Lung (tissue), 11 donors: ENCODE measurements at regions not wholly inside any gene's neighbourhood (a gene's known extent, or its start where the extent isn't known, plus 50 kb on each side); places are given as distances from the start of the nearest gene placed in this dataset.

Experiments
- ATAC-seq: fragments of 200-7000 bp; cut with Tn5 transposase; one replicate; pipeline ENCODE4 v1.9.1; 2020; ENCODE audit warnings: moderate number of reproducible peaks; ENCODE audit not compliant: insufficient read depth, low FRiP score
- DNase-seq, 3 donors: peaks; one replicate each; pipeline ENCODE4 v3.0.0-alpha.2; 2013 to 2017
- H3K27ac ChIP-seq, 2 donors: one replicate each; pipeline ENCODE4 v1.5.1; 2013; ENCODE audit warnings: mild to moderate bottlenecking in 2 of 2, moderate library complexity in 2 of 2, control low read depth in 1 of 2, inconsistent platforms in 1 of 2, low read depth in 1 of 2, low read length in 1 of 2
- H3K27me3 ChIP-seq, 3 donors: one replicate each; pipeline ENCODE4 v1.5.1; 2013; ENCODE audit warnings: low read length in 2 of 3; ENCODE audit not compliant: control insufficient read depth in 3 of 3, insufficient read depth in 3 of 3
- H3K36me3 ChIP-seq, 4 donors: one replicate each; pipeline ENCODE4 v1.5.1; 2013; ENCODE audit warnings: low read length in 4 of 4, mild to moderate bottlenecking in 1 of 4, moderate library complexity in 1 of 4; ENCODE audit not compliant: control insufficient read depth in 4 of 4, insufficient read depth in 4 of 4
- H3K4me1 ChIP-seq, 5 donors: one replicate each; pipeline ENCODE4 v1.5.1; 2013; ENCODE audit warnings: low read length in 5 of 5, mild to moderate bottlenecking in 2 of 5, moderate library complexity in 1 of 5; ENCODE audit not compliant: control insufficient read depth in 5 of 5, insufficient read depth in 5 of 5
- H3K4me3 ChIP-seq: one replicate; pipeline ENCODE4 v1.5.1; 2013; ENCODE audit warnings: mild to moderate bottlenecking, control low read depth, moderate library complexity
- H3K9ac ChIP-seq, 2 donors: one replicate each; pipeline ENCODE4 v1.5.1; 2013; ENCODE audit warnings: low read length in 2 of 2, control low read depth in 1 of 2; ENCODE audit not compliant: insufficient read depth in 1 of 2
- H3K9me3 ChIP-seq, 4 donors: one replicate each; pipeline ENCODE4 v1.5.1; 2013; ENCODE audit warnings: low read length in 3 of 4, mild to moderate bottlenecking in 1 of 4, moderate library complexity in 1 of 4; ENCODE audit not compliant: control insufficient read depth in 4 of 4, insufficient read depth in 3 of 4
- CTCF ChIP-seq: IDR thresholded peaks from 2 replicates; pipeline ENCODE4 v1.5.1; 2012; ENCODE audit warnings: mild to moderate bottlenecking; ENCODE audit errors: control extremely low read depth, extremely low read depth
- WGBS, 2 donors: extraction: QIAGEN DNeasy Blood & Tissue Kit; methylation state at CpG; one replicate each; pipeline ENCODE4 v1.1.7; 2013; 5-methylcytosine and 5-hydroxymethylcytosine counted together
- donor health status: control.
- donor health status: control.
- donor health status: Bipolar disorder and iron deficiency.
- donor health status: healthy.
- donor health status: DM: yes; HTN: yes; CAD: no.

- H3K9ac ChIP-seq, result no peak overlapping the region
- H3K9me3 ChIP-seq, result no peaks in the 10 kb centered on the region
- H3K36me3 ChIP-seq, result no peaks in the 10 kb centered on the region
- DNase-seq (no peak), ATAC-seq (no peak)
- peaks cover 0 to 4% (median 0%) of the 10 kb centered on the region in 5 donors for H3K4me1 ChIP-seq
- H3K27ac ChIP-seq, result no peak overlapping the region
- H3K4me3 ChIP-seq, result no peak overlapping the region
- TF ChIP-seq CTCF, result no peak
- no peaks in the 10 kb centered on the region for H3K27me3 ChIP-seq
Observed at GRCh38 chr4:74663631-74664030, 130.7 kb downstream of the BTC start.

DNA sequence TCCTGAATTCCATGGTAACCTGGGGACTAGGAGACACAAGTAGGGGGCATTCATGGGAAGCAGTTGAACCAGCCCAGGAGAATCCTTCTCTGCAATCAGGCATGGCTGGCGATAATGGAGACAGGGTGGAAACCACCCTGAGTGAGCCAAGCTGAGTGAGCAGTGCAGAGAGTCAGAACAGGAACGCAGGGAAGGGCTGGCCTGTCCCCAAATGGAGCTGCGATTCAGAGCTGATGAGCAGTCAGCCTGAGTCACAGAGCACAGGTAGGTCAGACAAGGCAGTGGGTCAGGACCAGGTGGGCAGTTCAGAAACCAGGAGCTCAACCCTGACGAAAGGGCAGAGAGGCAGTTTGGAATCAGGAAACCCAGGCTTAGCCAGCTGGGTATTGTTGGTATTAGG lies 129.0 kb downstream of the BTC start:
- 90 to 94% methylated on average over 4 of the region's 4 CpGs for WGBS, 2 donors
- H3K4me1 ChIP-seq, result peaks cover 0 to 4% (median 0%) of the 10 kb centered on the region in 5 donors
- ATAC-seq (no peak), DNase-seq (no peak)
- no peaks in the 10 kb centered on the region for H3K9me3 ChIP-seq
- no peak overlapping the region for H3K9ac ChIP-seq
- H3K27ac ChIP-seq, result no peak overlapping the region
- no peaks in the 10 kb centered on the region for H3K27me3 ChIP-seq
- H3K36me3 ChIP-seq, result no peaks in the 10 kb centered on the region
- TF ChIP-seq CTCF, result no peak
- H3K4me3 ChIP-seq, result no peak overlapping the region

DNA sequence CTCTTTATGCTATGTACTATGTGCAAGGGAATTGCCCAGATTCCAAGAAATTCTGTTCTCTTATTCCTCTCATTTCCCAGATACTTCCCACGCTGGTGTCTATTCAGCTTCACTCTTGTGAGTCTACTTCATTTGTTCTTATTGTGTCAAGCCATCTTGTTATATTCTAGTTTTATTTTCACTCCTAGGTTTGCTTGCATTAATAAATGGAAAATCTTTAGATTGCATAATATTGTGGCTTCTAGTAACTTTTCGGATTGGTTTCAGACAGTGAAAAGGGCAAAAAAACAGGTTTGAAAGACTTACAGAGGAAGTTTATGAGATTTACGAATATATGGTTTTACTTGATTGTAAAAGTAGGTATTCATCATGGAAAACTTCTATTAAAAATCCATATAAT lies 128.4 kb downstream of the BTC start:
- Histone ChIP-seq H3K27me3 (no peaks in the 10 kb centered on the region), H3K36me3 (no peaks in the 10 kb centered on the region), H3K27ac (no peak overlapping the region), H3K4me3 (no peak overlapping the region), H3K9ac (no peak overlapping the region), H3K9me3 (no peaks in the 10 kb centered on the region), H3K4me1 (peaks cover 0 to 4% (median 0%) of the 10 kb centered on the region in 5 donors)
- WGBS, 2 donors, result 64 to 76% methylated on average over 3 of the region's 3 CpGs
- DNase-seq (no peak), ATAC-seq (no peak)
- TF ChIP-seq CTCF, result no peak

GRCh38 chr4:74667438-74667837 lies 126.9 kb downstream of the BTC start:
- Histone ChIP-seq H3K4me3 (no peak overlapping the region), H3K9ac (no peak overlapping the region), H3K27me3 (no peaks in the 10 kb centered on the region), H3K4me1 (no peaks in the 10 kb centered on the region), H3K9me3 (no peaks in the 10 kb centered on the region), H3K36me3 (no peaks in the 10 kb centered on the region), H3K27ac (no peak overlapping the region)
- TF ChIP-seq CTCF, result no peak
- ATAC-seq (no peak), DNase-seq (no peak)
